ENCODE measurements at regions not wholly inside any gene's neighbourhood (a gene's known extent, or its start where the extent isn't known, plus 50 kb on each side); places are given as distances from the start of the nearest gene placed in this dataset.
"Not testable (repeated sequence)": the region's sequence is repeated elsewhere in the genome, so short reads cannot be mapped to it uniquely, and the experiment has no call there.

GRCh38 chr1:157409927-157410326 lies 142.4 kb downstream of the FCRL5 start:
- no peak for DNase-seq

DNA sequence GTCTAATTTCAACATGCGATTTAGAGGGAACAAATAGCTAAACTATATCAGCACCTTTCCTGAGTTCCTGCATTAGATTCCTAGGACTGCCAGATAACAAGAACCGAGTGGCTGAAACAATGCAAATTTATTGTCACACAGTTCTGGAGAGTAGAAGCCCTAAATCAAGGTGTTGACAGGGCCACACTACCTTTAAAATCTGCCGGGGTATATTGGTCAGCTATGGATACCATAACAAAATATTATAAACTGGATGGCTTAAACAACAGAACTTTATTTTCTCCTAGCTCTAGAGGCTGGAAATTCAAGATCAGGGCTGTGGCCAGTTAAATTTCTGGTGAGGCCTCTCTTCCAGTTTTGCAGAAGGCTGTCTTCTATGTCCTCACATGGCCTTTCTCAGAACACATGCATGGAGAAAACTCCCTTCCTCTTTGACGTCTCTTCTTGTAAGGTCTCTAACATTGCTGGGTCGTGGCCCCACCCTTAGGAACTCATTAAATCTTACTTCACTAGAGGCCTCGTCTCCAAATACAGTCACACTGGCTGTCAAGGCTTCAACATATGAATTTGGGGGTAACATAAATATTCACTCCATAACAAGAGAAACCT lies 144.3 kb downstream of the FCRL5 start:
- no peak for DNase-seq

DNA sequence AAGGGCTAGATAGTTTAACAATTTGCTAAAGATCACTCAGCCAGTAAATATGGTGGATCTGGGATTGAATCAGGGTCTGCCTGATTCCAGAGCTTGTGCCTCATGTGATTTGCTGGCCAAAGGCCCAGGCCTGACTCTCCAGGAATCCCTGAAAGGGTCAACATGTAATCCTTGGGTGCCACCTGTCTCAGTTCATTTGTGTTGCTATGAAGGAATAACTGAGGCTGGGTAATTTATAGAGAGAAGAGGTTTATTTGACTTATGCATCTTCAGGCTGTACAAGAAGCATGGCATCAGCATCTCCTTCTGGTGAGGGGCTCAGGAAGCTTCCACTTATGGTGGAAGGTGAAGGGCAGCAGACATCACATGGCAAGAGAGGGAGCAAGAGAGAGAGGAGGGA lies 144.9 kb downstream of the FCRL5 start:
- no peak for DNase-seq

- DNase-seq, result no peak
Observed at GRCh38 chr1:157405662-157406061, 146.7 kb downstream of the FCRL5 start.

DNA sequence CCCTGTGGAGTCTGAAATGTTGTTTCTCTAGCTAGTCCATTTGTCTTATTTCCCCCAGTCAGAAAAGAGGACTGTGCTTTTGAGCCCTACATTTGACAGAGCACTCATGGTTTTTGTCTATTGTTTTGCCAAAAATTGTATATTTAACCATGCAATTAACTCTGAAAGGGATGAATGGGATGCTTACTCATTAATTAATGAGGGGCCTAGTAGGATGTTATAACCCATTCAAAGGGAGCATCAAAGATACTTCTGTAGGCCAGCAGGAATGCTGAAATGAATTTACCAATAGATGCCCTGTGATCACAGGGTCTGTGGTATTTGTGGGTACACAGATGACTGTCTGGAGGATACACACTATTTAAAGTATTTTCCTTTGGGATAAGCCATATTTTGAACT lies 147.7 kb downstream of the FCRL5 start:
- DNase-seq, result no peak

DNA sequence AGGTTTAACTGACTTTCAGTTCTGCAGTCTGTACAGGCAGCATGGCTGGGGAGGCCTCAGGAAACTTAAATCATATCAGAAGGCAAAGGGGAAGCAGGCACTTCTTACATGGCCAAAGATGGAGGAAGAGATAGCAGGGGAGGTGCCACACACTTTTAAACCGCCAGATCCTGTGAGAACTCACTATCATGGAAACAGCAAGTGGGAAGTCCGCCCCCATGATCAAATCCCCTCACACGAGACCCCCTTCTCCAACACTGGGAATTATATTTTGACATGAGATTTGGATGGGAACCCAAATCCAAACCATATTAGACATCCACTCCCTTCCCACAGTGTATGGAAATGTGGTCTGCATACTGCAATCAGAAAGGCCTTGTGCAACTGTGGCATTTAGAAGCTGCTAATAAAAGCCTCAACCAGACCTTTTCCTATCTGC lies 148.2 kb downstream of the FCRL5 start:
- DNase-seq, result no peak

GRCh38 chr1:157403608-157404007 lies 148.7 kb downstream of the FCRL5 start:
- no peak for DNase-seq

DNA sequence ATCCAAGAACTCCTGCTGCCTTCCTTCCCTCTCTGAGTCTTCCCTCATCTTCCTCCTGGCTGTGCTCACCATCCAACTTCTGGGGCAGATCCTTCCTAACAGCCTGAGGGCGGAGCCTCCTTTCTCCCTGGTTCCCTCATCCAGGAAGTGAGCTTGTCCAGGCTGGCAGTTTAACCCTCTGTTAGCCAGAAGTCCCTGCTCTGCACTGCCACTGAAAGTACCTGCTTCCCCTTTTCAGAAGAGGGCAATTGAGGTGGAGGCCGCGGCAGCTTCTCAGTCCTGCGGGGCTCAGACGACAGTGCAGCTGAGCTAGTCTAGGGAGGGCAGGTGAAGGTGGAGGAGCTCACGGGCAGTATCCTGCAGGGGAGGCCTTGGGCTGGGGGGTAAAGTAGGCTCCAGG lies 149.1 kb downstream of the FCRL5 start:
- DNase-seq, result no peak

DNA sequence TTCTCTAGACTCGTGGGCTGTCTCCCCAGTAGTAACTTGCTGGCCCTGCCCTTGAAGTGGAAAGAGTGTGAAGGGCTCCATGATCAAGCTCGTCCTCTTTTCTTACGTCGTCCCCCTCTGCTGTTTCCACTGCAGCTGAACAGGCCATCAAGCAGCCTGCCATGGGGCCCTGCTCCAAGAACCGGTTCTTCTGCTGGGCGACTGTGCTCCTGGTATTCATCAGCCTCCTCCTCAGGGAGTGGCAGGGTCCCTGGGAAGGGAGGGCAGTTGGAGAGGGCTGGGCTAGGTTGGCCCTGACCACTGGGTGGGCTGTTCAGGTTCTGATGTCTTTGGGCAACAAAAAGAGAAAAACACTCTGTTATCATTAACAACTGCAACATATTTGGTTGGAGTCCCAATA lies 151.5 kb downstream of the FCRL5 start:
- peak; percentile 9 to 12 for DNase-seq

DNA sequence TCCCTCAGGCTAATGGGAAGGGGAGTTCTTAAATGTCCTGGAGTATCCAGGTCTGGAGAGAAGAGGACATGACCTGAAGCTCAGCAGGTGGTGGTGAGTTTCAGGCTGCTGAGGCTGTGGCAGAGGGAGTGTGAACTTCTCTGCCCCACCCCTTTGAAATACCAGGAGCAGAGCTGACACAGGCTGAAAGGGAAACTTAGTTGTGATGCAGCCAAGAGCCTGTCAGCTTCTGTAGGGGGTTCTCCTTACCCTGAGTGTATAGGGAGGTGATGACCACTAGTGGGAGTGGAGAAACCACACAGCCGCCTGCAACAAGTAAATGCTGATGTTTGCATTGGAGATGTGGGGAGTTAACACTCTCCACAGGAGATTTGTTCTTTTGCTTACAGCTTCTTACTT lies 152.3 kb downstream of the FCRL5 start:
- DNase-seq, result no peak

DNA sequence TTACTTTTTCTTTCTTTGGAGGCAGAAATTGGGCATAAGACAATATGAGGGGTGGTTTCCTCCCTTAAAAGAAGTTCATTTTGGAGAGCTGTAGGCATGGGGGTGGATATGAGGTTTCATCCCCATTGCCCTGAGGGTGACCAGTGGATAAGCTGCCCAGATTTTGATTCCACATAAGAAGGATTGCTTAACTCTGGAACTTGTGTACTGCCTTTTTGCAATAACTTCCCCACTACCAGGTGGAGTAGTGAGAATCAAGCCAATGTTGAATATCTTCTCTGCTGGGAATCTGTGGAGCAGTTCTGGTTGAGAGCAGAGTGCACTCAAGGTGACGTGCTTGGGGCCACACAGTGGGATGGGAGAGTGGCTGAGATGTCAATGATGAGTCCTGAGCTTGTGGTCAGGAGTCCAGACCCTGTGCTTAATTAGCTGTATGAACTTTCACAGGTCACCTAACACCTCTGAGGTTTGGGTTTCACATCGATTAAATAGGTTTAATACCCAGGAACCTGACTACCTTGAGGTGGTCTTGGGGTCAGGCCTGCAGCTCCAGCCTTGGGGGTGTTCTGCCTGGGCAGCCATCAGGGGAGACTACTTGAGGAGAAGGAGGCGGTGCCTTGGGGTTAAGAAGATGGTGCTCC lies 152.9 kb downstream of the FCRL5 start:
- no peak for DNase-seq

DNA sequence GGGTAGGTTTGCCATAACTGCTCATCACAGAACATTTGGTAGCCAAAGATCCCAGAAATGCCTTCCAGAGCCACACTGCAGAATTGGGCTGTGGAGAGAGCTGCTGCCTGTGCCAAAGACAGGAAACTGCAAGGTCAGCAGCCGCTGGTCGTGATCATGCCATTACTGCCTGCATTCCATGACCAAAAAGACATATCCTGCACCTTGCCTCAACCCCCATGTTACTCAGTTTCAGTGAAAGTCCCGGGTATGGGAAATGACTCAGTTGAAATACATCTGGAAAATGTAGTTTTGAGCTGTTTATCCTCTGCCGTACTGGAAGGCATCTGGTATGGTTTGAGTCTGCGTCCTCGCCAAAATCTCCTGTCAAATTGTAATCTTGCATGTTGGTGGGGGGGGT lies 161.7 kb downstream of the FCRL5 start:
- DNase-seq, result no peak

DNA sequence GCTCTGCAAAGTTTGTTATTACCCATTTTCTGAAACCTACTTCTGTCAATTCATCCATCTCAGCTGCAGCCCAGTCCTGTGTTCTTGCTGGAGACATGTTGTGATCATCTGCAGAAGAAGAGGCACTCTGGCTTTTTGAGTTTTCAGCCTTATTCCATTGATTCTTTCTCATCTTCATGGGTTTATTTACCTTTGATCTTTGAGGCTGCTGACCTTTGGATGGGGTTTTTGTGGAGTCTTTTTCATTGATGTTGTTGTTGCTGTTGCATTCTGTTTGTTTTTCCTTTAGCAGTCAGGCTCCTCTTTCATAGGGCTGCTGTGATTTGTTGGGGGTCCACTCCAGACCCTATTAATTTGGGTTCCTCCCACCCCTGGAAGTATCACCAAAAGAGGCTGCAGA lies 164.3 kb downstream of the FCRL5 start:
- DNase-seq, result no peak

DNA sequence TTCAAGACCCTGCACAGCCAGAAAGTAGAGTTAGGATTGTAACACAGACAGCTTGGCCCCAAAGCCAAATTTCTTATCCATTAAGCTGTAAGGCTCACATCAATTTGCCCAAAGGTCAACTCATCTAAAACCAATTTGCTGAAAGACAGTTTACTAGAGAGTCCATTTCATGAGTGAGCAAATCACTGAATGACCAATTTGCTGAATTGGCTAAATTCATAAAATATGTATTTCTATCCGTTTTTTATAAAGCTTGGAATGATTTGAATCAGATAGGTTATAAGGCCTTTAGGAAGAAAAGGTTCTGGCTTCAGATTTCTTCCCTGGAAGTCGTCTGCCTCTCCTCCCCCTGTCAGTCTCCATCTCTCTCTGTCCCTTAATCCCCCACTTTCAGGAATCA lies 168.1 kb downstream of the FCRL5 start:
- DNase-seq, result no peak

DNA sequence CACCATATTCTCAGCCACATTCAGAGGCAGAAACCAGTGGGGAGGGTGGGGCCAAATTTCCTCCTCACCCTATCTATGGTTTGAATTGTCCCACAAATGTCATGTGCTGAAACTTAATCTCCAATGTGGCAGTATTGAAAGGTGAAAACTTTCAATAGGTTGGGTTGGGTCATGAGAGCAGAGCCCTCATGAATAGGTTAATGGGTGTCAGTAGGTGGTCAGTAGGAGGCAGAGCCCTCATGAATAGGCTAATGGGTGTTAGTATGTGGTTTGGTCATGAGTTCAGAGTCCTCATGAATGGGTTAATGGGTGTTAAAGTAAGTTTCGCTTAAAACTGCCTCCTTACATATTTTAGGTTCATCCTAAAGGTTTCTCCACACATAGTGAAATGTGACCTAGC lies 170.0 kb downstream of the FCRL5 start:
- no peak for DNase-seq

DNA sequence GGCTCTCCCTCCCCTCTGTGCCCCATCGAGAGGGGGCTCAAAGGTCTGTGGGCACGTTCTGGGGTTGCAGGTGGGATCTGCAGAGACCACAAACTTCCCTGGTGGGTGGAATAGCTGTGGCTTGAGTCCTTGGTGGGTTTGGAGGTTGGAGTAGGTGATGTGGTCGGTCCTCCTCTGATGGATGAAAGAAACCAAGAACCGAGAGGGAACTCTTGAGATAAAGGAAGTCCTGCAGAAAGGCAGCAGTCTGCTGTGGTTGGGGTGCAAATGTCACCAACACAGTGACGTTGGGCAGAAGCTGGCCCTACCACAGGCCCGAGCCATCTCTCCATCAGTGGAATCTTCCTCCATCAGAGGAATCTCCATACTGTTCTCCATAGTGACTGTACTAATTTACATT lies 171.8 kb downstream of the FCRL5 start:
- no peak for DNase-seq

- not testable (repeated sequence) for DNase-seq
Observed at GRCh38 chr1:157377280-157377713, 175.0 kb downstream of the FCRL5 start.

GRCh38 chr1:157376681-157377080 lies 175.6 kb downstream of the FCRL5 start:
- no peak for DNase-seq

DNA sequence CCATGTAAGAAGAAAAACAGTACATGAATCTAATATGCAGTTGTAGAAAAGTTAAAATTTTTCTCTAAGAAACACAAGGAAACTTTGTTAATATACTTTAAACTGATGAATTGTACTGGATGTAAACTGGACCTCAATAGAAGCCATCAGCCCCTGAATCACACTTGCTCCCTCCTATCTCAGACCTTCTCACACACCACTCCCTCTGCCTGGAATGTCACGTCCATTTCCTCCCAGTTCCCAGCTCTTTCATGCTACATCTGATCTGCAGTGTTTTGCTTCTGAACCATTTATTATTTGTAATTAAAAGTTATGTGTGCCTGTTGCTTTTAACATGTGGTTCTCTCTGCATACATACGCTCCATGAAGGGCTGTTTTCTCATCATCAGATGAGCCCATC lies 180.0 kb downstream of the FCRL5 start:
- DNase-seq, result not testable (repeated sequence)

DNA sequence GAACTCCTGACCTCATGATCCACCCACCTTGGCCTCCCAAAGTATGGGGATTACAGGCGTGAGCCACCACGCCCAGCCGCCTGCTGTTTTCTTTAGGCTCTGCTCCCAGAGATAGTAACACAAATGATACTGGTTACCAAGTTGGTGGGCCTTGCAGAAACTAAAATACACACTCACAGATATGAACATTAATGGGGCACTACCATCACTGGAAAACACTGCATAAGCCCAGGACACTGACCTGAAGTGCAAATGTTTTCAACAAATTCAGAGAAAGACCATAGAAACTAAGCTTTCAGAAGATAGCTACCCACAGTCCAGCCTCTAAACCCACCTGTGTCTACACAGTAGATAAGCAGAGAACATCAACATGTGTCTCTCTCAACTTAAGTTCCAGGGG lies 180.5 kb downstream of the FCRL5 start:
- DNase-seq, result no peak

DNA sequence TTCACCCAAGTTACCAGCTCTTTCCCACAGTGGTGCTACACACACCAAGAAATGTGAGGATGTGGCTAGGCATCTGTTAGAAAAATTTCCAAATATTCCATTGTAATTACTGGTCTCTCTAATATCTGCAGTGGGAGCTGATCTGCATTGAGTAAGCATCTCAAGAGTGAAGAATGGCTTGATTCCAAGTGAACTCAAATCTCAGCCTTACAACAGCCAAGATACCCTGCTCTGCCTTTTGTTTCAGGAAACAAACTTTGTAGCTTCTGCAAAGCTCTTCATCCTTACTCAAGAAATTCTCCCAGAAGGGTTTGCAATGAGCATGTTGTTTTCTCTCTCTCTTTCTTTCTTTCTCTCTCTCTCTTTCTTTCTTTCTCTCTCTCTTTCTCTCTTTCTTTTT lies 181.1 kb downstream of the FCRL5 start:
- no peak for DNase-seq

DNA sequence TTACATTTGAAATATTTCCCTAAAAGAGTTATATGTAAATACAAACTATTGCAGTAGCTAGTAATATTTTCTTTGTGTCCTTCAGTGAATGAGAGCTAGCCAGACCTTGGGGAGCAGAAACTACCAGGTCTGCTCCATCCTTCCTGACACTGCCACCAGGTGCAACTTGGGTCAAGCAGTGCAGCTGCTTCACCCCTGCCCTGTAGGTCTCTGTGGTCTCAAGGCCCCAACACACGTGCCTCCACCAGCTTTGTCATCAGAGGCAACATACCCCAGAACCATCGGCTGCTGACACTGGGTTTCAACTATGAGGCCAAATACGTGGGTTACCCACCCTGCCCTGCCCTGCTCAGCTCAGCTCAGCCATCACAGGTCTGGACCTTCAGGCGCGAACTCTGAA lies 181.6 kb downstream of the FCRL5 start:
- no peak for DNase-seq

GRCh38 chr1:157369808-157370521 lies 182.3 kb downstream of the FCRL5 start:
- DNase-seq, result no peak

Data from right lung (tissue), 2 donors.